ENCODE measurements at regions not wholly inside any gene's neighbourhood (a gene's known extent, or its start where the extent isn't known, plus 50 kb on each side); places are given as distances from the start of the nearest gene placed in this dataset.

GRCh38 chr10:3290550-3290949, 118.0 kb upstream of the PITRM1 start:
- Histone ChIP-seq H3K79me2 (ENCODE audit: control insufficient read depth, low read length) (no peaks in the 10 kb centered on the region), H3K27me3 (ENCODE audit: control insufficient read depth, low read length) (no peaks in the 10 kb centered on the region), H3K9me3 (ENCODE audit: control insufficient read depth, insufficient read depth, low read length) (no peaks in the 10 kb centered on the region), H3K4me2 (ENCODE audit: low read length) (no peak overlapping the region), H3K4me3 (ENCODE audit: low read length) (no peak overlapping the region), H3K9me2 (replicated peaks; ENCODE audit: control insufficient read depth, low read length) (no peaks in the 10 kb centered on the region), H4K20me1 (ENCODE audit: control insufficient read depth, insufficient read depth, low read depth, low read length) (no peaks in the 10 kb centered on the region), H3K4me1 (ENCODE audit: control insufficient read depth, low read length) (no peaks in the 10 kb centered on the region), H3K36me3 (ENCODE audit: control insufficient read depth, low read length) (no peaks in the 10 kb centered on the region), H3F3A (ENCODE audit: control insufficient read depth, insufficient read depth) (no peaks in the 10 kb centered on the region), H3K27ac (ENCODE audit: low read depth, low read length) (no peak overlapping the region)
- no peak for TF ChIP-seq EZH2phosphoT487 (IDR thresholded peaks at IDR 0.05; ENCODE audit: borderline replicate concordance, low read length)
- no peak for TF ChIP-seq CTCF (IDR thresholded peaks at IDR 0.05; ENCODE audit: low read depth, low read length, poor library complexity, severe bottlenecking)

GRCh38 chr10:3287572-3288445, 115.2 kb upstream of the PITRM1 start:
- Histone ChIP-seq H3F3A (ENCODE audit: control insufficient read depth, insufficient read depth) (no peaks in the 10 kb centered on the region), H4K20me1 (ENCODE audit: control insufficient read depth, insufficient read depth, low read depth, low read length) (no peaks in the 10 kb centered on the region), H3K27me3 (ENCODE audit: control insufficient read depth, low read length) (no peaks in the 10 kb centered on the region), H3K4me1 (ENCODE audit: control insufficient read depth, low read length) (no peaks in the 10 kb centered on the region), H3K9me2 (replicated peaks; ENCODE audit: control insufficient read depth, low read length) (no peaks in the 10 kb centered on the region), H3K4me3 (ENCODE audit: low read length) (no peak overlapping the region), H3K36me3 (ENCODE audit: control insufficient read depth, low read length) (no peaks in the 10 kb centered on the region), H3K79me2 (ENCODE audit: control insufficient read depth, low read length) (no peaks in the 10 kb centered on the region), H3K9me3 (ENCODE audit: control insufficient read depth, insufficient read depth, low read length) (no peaks in the 10 kb centered on the region), H3K4me2 (ENCODE audit: low read length) (no peak overlapping the region), H3K27ac (ENCODE audit: low read depth, low read length) (no peak overlapping the region)
- no peak for TF ChIP-seq CTCF (IDR thresholded peaks at IDR 0.05; ENCODE audit: low read depth, low read length, poor library complexity, severe bottlenecking)
- no peak for TF ChIP-seq EZH2phosphoT487 (IDR thresholded peaks at IDR 0.05; ENCODE audit: borderline replicate concordance, low read length)

- no peaks in the 10 kb centered on the region for H3F3A ChIP-seq (ENCODE audit: control insufficient read depth, insufficient read depth)
- H3K4me2 ChIP-seq (ENCODE audit: low read length): no peak overlapping the region
- H3K4me3 ChIP-seq (ENCODE audit: low read length): no peak overlapping the region
- no peaks in the 10 kb centered on the region for H4K20me1 ChIP-seq (ENCODE audit: control insufficient read depth, insufficient read depth, low read depth, low read length)
- no peaks in the 10 kb centered on the region for H3K79me2 ChIP-seq (ENCODE audit: control insufficient read depth, low read length)
- H3K9me2 ChIP-seq (replicated peaks; ENCODE audit: control insufficient read depth, low read length): no peaks in the 10 kb centered on the region
- TF ChIP-seq CTCF (IDR thresholded peaks at IDR 0.05; ENCODE audit: low read depth, low read length, poor library complexity, severe bottlenecking) (no peak), EZH2phosphoT487 (IDR thresholded peaks at IDR 0.05; ENCODE audit: borderline replicate concordance, low read length) (no peak)
- H3K36me3 ChIP-seq (ENCODE audit: control insufficient read depth, low read length): no peaks in the 10 kb centered on the region
- H3K27ac ChIP-seq (ENCODE audit: low read depth, low read length): no peak overlapping the region
- no peaks in the 10 kb centered on the region for H3K4me1 ChIP-seq (ENCODE audit: control insufficient read depth, low read length)
- no peaks in the 10 kb centered on the region for H3K27me3 ChIP-seq (ENCODE audit: control insufficient read depth, low read length)
- no peaks in the 10 kb centered on the region for H3K9me3 ChIP-seq (ENCODE audit: control insufficient read depth, insufficient read depth, low read length)
Observed at GRCh38 chr10:3282674-3283017, 110.1 kb upstream of the PITRM1 start.
